ENCODE measurements at regions not wholly inside any gene's neighbourhood (a gene's known extent, or its start where the extent isn't known, plus 50 kb on each side); places are given as distances from the start of the nearest gene placed in this dataset.
"Not testable (repeated sequence)": the region's sequence is repeated elsewhere in the genome, so short reads cannot be mapped to it uniquely, and the experiment has no call there.

DNA sequence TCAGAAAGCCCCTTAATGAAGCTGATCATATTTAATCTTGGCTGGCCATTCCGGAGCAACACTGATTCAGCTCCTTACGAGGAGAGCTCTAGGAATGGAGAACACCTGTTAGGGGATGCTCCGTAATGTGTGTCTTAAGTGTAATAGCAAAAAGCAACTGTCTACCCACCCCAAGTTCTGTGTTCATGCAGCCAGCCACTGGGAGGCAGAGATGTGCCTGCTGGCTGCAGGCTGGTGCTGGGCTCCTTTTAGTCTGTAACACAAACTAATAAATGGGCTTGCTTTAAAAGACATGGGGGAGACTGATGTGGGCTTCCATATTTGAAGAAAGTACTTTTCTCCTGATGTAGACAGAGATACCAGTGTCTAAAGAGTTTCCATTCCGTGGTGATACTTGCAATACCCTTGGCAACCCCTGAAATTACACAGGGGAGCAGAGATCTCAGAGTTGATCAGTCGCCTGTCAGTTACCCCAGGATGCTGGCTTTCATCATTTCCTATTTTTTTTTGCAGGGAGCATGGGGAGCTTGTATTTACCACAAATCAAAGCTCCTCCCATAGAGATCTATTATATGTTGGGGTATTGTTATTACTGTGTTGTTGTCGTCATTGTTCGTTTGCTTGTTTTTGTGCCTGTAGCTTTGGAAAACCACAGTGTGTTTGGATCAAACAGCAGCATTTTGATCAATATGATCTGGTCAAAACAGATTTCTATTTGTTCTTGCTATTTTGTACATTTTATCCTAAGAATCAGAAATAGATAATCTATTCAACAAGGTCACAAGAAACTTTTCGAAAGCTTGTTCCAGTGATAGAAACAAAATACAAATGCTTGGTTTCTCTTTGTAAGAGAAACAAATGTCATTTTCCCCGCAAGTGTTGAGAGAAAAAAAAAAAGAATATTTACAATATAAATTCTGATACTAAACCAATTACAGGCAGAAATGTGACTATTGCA is 65.8 kb downstream of the MTX3 start:
- no peak for DNase-seq (ENCODE audit: low read depth in 2 of 3, low spot score in 2 of 3)

DNA sequence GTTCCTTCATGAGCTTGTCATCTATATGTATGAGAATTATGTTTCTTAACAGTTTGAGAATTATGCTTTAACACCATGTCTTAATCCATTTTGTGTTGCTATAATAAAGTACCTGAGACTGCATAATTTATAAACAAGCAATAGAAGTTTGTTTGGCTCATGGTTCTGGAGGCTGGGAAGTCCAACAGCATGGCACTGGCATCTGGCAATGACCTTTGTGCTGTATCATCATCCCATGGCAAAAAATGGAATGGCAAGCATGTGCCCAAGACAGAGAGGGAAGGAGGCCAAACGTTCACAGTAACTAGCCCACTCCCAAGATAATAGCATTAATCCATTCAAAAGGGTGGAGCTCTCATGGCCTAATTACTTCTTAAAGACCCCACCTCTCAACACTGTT is 67.6 kb downstream of the MTX3 start:
- no peak for DNase-seq (ENCODE audit: low read depth in 2 of 3, low spot score in 2 of 3)

DNA sequence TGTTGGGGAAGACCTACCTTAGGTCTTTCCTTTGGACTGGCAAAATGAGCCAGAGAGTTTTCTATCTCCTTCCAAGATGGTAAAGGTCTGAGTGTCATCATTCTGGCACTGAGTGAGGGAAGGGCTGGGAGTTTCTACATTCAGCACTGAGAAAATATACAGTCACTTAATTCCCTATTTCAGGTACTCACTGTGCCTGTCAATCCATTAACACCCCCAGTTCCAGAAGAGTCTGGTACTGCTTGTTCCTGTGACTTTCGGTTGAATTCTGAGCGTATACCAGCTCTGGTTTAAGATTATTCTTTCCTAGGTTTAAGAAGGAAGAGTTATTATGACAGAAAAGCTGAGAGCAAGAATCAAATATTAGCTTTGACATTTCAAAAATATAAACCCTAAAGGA is 68.4 kb downstream of the MTX3 start:
- DNase-seq (ENCODE audit: low read depth in 2 of 3, low spot score in 2 of 3) = no peak

DNA sequence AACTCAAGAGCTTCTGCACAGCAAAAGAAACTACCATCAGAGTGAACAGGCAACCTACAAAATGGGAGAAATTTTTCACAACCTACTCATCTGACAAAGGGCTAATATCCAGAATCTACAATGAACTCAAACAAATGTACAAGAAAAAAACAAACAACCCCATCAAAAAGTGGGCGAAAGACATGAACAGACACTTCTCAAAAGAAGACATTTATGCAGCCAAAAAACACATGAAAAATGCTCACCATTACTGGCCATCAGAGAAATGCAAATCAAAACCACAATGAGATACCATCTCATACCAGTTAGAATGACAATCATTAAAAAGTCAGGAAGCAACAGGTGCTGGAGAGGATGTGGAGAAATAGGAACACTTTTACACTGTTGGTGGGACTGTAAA is 83.6 kb downstream of the MTX3 start:
- not testable (repeated sequence) for DNase-seq (ENCODE audit: low read depth in 2 of 3, low spot score in 2 of 3)

DNA sequence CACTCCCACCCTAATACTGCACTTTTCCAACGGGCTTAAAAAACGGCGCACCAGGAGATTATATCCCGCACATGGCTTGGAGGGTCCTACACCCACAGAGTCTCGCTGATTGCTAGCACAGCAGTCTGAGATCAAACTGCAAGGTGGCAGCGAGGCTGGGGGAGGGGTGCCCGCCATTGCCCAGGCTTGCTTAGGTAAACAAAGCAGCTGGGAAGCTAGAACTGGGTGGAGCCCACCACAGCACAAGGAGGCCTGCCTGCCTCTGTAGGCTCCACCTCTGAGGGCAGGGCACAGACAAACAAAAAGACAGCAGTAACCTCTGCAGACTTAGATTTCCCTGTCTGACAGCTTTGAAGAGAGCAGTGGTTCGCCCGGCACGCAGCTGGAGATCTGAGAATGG is 88.5 kb downstream of the MTX3 start:
- not testable (repeated sequence) for DNase-seq (ENCODE audit: low read depth in 2 of 3, low spot score in 2 of 3)

DNA sequence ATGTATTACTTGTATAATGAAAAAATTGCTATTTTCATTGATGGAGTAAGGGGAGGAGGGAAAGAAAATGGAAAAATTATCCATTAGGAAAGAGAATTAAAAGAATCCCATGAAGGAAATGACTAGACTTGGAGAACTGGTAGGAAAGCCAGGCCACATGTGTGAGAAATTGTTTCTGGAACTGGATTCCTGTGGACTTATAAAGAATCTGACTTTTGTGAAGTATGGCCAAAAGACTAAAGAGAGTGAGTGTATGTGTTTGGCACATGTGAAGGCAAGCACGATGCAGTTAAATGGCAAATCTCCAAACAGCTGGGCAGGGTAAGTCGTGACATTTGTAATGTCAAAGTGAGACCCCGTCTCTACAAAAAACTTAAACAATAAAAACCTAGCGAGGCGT is 89.4 kb downstream of the MTX3 start:
- no peak for DNase-seq (ENCODE audit: low read depth in 2 of 3, low spot score in 2 of 3)

DNA sequence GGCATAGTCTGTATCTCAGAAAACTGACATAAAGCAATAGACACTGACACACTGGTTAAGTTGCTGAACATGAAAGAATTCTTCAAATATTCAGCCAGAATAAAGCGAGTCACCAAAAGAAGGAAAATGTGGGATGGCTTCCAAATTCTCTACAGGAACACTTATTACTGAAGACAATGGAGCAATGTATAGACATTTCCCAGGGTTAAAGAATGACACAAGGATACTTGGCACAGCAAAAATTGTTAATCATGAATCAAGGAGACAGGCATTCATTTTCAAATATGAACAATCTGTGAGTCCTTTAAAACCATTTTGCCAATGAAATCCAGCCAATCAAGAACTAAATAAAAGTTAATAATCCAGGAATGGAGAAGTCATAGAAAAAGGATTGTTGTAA is 92.5 kb downstream of the MTX3 start:
- DNase-seq (ENCODE audit: low read depth in 2 of 3, low spot score in 2 of 3) = no peak

DNA sequence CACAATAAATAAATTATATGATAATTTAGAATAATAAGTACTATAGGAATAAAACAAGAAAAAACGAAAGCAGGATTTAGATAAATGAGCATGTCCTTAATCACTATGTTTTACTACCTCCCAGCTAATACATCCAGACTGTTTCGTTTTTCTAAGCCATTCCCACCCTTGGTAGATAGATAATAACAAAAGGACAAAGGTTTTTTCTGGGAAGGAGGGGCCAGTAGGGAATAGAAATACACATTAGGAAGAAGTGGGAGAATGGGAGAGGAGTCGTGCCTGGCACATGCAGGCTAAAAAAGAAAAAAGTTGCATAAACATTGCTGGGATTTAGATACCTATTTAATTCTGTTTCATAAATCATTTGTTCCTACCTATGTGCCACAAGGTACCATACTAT is 97.1 kb downstream of the MTX3 start:
- DNase-seq (ENCODE audit: low read depth in 2 of 3, low spot score in 2 of 3) = no peak

DNA sequence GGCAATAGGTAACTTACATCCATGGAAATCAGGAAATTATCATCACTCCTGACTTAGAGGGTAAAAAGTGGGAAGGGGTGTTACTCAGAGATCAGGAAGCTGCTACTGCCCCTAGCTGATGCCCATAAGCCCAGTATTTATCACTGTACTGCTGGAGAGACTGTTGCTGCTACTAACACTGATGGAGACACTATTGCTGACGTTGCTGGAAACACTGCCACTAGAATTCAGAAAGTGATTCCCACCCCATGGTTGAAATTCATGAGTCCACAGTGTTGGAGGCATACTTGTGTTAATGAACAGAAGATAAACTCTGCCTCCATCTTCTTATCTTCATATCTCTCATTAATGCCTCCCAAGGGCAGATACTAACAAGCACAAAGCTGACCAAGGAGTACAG is 97.6 kb downstream of the MTX3 start:
- DNase-seq (ENCODE audit: low read depth in 2 of 3, low spot score in 2 of 3) = no peak

DNA sequence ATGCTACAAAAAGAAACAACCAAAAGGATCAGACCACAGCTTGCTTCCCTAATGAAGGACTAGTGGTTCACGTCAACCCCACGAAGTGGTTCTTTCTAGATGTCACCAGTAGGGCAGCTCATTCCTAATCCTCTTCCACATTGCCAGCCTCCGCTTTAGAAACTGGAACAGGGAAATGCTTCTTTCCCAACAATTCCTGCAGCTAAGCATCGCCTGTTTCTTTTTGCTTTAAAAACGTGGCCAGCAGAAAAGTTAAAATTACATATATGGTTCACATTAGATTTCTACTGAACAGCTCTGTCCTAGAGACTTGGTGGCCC is 100.2 kb downstream of the MTX3 start:
- DNase-seq (ENCODE audit: low read depth in 2 of 3, low spot score in 2 of 3) = no peak

DNA sequence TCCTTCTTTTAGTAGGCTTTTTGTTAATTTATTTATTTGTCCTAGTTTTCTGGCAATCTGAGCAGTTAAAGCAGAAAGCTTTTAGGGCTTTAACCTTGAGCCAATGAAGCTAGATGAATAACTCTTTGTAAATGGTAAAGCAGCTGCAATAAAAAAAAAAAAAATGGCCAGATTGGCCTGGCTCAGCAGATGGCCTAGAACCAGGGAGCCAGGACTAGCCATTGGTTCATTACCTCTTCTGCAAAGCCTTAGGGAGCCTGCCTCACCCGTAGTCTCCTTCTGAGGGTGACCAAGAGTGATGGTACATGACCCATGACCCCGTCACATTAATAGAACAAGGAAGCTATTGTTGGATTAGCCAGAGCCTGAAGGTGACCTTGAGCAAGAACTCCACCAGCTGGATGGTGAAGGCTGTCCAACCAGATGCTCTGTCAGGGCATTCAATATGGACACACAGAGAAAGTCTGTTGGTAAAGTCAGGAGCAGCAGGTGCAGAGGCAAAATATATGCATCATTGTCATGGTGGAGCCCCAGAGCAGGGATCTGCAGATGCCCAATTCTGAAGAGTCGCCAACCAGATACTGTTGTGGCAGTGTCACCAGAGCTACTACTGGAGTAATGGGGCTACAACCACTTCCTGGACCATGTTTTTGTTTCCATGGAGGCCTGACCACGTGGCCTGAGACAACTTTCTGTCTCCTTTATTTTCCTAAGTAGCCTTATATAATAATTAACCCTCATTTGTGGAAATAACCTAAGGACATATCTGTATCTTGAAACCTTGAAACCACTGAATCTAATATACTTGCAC is 100.7 kb downstream of the MTX3 start:
- DNase-seq (ENCODE audit: low read depth in 2 of 3, low spot score in 2 of 3) = no peak

DNA sequence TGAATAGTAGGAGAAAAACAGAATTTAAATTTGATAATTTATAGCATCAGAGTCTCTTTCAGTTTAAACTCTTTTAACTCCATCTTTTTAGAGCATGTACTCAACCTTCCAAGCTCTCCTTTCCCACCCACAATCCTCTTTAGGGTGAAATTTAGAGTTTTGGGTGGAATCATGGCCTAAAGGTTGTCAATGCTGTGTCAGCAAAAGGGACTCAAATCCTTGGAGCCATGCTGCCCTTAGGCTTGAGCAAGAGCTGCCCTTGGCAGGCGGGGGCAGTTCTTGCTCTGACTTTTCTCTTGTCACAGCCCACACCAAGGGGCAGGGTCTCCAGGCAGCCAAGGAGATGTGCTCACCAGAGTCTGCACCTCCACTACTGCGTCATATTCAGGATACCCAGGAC is 102.4 kb downstream of the MTX3 start:
- no peak for DNase-seq (ENCODE audit: low read depth in 2 of 3, low spot score in 2 of 3)

DNA sequence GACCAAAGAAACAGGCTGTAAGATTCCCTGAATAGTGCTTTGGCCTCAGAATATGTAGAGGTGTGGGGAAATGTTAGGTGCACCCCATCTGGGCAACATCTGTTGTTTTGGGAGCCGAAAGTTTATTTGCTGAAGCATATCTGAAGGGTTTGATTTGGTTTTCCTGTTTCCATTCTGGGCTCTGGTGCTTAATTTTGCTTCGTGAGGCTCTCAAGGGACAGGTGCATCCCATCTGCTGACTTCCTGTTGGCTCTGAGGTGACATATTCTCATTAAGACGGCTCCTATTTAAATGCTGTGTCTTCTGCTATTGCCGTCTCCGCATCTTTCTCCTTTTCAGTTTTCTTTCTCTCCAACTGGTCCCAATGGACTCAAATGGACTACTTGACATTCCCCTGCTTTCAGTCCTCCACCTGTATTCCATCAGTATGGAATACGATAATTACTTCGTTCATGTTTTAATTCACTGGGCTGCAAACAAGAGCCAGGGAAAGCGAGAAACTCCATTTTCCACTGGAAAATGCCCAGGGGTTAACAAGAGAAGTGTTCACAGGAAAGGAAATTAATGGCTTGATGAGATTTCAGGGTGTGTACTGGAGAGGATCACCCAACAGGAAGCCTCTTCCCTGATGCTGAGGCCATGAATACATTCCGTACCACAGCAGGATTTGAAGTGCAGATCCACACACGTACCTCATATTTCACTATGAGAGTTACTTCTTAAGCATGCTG is 104.0 kb downstream of the MTX3 start:
- no peak for DNase-seq (ENCODE audit: low read depth in 2 of 3, low spot score in 2 of 3)

DNA sequence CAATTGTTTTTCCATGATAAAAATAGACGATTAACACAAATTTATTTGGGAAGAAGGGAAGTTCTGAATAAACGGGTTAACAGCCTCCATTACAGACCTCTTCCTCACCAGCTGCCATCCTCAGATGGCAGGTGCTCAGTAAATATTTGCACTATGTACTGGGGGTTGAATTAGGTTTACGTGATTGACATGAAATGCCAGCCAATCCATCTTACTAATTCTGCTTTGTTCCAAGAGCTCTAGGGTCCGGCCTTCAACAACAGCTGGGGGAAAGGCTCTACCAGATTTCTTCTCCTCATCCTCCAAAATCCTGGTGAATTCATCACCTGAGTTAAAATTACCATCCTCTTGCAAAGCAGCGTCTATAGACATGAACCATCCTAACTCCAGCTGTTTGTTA is 104.6 kb downstream of the MTX3 start:
- no peak for DNase-seq (ENCODE audit: low read depth in 2 of 3, low spot score in 2 of 3)

DNA sequence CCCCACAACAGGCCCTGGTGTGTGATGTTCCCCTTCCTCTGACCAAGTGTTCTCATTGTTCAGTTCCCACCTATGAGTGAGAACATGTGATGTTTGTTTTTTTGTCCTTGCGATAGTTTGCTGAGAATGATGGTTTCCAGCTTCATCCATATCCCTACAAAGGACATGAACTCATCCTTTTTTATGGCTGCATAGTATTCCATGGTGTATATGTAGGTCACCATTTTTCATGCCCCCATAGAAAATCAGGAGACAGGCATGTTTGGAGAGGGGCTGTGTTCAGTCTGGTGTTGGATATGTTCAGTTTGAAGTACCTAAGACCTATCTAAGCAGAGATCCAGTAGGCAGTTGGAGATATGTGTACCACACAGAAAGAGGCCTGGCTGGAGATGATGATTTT is 111.2 kb downstream of the MTX3 start:
- not testable (repeated sequence) for DNase-seq (ENCODE audit: low read depth in 2 of 3, low spot score in 2 of 3)

DNA sequence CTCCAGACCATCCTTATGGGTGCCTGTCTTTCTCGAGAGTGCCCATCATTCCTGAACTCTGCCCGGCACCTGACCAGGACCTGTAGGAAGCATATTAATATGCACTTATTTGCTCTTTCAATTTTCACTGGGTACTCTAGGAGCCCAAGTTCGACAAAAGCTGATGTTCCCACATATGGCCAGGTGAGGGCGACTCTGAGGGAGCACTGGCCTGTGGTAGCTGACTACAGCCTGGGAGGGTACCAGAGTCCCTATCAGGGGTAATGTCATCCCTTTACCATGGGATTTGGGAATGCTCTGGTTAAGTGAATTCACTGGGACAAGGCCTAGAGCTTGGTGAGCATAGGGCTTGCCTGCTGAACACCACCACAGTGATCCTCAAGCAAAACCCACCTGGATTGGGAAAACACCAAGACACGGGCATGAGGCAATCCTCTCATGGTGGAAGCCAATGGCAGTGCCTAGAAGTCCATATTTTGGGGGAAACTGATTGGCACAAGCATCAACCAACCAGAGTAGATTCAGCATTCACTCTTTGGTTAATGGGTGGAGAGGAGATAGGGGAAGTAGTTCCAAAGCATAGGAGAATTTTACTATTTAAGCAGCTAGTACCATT is 112.2 kb downstream of the MTX3 start:
- peak in 1 of 3 experiments; percentile 18 for DNase-seq (ENCODE audit: low read depth in 2 of 3, low spot score in 2 of 3)

DNA sequence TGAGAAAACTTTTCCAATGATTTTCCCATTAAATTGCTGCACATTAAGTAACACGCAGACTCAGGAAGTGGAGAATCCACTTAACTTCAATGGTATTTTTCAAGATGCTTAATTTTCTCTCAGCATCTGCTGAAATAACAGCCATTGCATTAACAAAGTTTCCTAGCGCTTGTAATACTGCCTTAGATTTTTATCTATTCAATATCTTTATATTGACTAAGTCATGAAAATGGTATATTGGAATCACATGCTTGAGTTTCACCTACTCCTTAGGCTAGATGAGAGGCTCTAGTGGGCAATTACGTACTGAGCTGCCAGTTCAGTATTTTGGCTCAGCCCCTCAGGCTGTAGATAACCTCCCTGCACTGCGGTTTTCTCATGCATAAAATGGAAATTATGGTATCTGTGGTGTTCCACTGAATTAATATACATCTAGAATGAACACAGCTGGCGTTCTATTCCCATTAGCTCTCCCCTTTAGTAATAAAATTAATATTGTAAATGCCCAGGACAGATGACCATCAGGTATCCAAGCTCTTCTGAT is 112.9 kb downstream of the MTX3 start:
- DNase-seq (ENCODE audit: low read depth in 2 of 3, low spot score in 2 of 3) = no peak

DNA sequence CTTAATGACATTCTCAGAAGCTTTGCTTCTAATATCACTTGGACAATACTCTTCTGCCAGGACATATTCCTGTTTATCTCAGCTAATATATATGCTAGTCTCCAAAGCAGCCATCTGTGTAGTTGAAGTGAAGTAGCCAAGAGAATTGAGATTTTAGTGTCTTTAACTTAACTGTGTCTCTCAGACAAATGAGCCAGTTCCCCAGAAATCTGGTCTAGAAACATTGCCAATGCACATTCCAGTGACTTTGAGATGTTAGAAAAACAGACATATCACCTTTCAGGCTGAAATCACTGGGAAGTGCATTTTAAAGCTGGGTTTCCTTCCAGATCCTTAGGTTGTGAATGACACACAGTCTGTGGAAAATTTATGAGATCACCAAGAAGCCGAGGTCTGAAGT is 114.6 kb downstream of the MTX3 start:
- no peak for DNase-seq (ENCODE audit: low read depth in 2 of 3, low spot score in 2 of 3)

DNA sequence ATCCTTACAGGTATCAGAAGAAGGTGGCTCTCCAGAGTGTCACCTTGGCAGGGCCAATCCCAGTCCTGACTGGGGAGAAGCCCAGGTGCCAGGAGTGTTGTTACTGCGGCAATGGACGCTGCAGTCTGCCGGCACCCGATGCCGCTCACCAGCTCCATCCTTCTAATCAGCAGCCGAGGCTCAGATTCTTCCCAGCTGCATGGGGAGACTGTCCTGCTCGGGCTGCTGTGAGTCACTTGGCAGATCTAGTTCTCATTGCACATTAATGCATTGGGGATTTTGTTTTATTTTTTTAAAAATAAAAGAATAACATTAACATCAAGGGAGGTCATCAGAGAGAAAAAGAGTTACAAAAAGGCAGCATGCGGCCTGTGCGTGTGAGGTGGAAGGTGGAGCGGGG is 115.8 kb downstream of the MTX3 start:
- DNase-seq (ENCODE audit: low read depth in 2 of 3, low spot score in 2 of 3) = no peak

DNA sequence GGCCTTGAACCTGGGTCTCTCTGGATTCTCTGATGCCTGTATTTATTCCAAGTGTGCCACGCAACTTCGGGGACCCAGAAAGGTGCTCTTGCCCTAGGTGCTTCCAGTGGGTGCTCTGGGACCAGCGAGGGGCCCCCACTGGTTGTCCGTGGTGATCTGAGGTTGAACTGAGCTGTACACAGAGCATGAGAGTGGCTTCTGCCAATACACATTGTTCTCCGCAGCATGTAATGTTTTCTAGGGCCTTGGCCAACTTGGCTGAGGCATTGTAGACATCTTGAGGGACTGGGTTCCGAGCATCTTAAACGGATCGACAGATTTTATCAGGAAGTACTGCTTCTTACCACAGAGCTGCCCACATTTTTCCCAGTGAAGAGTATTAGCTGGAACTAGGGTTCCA is 117.9 kb downstream of the MTX3 start:
- no peak for DNase-seq (ENCODE audit: low read depth in 2 of 3, low spot score in 2 of 3)

DNA sequence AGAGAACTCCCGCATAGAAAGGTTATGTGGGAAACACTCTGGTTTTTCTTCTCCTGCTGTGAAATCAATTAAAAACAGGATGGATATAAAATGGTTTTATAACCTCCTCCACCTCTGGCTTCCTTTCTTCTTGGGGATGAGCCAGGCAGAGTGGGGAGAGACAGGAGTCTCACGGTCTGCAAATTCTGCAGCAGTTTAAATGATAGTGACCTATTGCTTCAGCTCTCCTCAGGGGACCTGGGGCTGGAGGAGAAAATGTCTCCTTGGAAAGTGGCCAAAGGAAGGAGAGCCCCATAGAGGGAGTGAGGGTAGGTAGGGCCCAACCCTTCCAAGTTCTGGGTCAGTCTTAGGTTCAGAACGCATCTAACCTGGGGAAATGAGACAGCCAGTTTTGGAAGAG is 118.8 kb downstream of the MTX3 start:
- DNase-seq (ENCODE audit: low read depth in 2 of 3, low spot score in 2 of 3) = no peak
